BE2C (cell line): ENCODE measurements at regions not wholly inside any gene's neighbourhood (a gene's known extent, or its start where the extent isn't known, plus 50 kb on each side); places are given as distances from the start of the nearest gene placed in this dataset.

Experiments
- DNase-seq: peaks from one replicate; pipeline ENCODE4 v3.0.0-alpha.2; 2020
- H3K27me3 ChIP-seq: fragments of 250-450 bp; sonication (Bioruptor Pico); 2 replicates; pipeline ENCODE4 v1.5.1; 2020; ENCODE audit warnings: mild to moderate bottlenecking
- H3K36me3 ChIP-seq: fragments of 250-450 bp; sonication (Bioruptor Pico); 2 replicates; pipeline ENCODE4 v1.5.1; 2020; ENCODE audit warnings: mild to moderate bottlenecking
- H3K4me1 ChIP-seq: fragments of 250-450 bp; sonication (Bioruptor Pico); 2 replicates; pipeline ENCODE4 v1.5.1; 2020
- H3K4me3 ChIP-seq: 2 replicates; pipeline ENCODE4 v1.5.1; 2011; ENCODE audit warnings: low read depth, low read length
- H3K9me3 ChIP-seq: fragments of 250-450 bp; sonication (Bioruptor Pico); 2 replicates; pipeline ENCODE4 v1.5.1; 2020
- CTCF ChIP-seq: IDR thresholded peaks from 2 replicates; pipeline ENCODE4 v1.5.1; 2012; ENCODE audit warnings: mild to moderate bottlenecking, low read depth, low read length

- no peak for TF ChIP-seq CTCF
- no peak overlapping the region for H3K4me3 ChIP-seq
- no peak for DNase-seq
- peaks cover 5% of the 10 kb centered on the region; the same call in 1 of the 2 replicates for H3K4me1 ChIP-seq
- no peaks in the 10 kb centered on the region for H3K36me3 ChIP-seq
- H3K27me3 ChIP-seq: no peaks in the 10 kb centered on the region
- H3K9me3 ChIP-seq: no peaks in the 10 kb centered on the region
Observed at GRCh38 chr14:71344506-71344905, 437.2 kb downstream of the PCNX1 start.

DNA sequence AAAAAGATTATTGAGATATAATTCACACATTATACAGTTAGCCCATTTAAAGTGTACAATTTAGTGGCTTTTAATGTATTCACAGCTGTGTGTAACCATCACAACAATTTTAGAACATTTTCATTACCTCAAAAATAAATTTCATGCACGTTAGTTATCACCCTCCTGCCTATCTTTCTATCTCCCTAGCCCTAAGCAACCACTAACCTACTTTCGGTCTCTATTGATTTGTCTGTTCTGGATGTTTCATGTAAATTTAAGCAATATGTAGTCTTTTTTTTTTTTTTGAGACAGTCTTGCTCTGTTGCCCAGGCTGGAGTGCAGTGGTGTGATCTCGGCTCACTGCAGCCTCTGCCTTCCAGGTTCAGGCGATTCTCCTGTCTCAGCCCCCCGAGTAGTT, 439.4 kb downstream of the PCNX1 start:
- Histone ChIP-seq H3K9me3 (no peaks in the 10 kb centered on the region), H3K4me3 (no peak overlapping the region), H3K4me1 (no peaks in the 10 kb centered on the region), H3K36me3 (no peaks in the 10 kb centered on the region), H3K27me3 (no peaks in the 10 kb centered on the region)
- no peak for DNase-seq
- TF ChIP-seq CTCF: no peak

DNA sequence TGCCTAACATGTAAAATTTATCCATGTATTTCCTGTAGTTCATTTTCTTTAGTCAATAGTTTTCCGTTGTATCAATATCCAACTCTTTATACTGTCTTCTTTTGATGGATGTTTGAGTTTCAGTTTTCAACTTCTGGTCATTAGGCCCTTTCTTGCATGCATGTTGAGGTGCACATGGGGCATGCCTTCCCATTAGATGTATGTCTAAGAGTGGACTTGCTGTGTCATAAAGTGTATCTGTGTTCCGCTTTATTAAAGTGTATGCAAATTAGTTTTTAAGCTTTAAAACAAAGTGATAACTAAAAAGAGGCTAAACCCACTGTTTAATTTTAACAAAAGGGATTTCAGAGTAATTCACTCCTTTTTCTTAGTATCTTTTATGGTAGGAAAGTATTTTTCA, 441.1 kb downstream of the PCNX1 start:
- H3K9me3 ChIP-seq: no peaks in the 10 kb centered on the region

DNA sequence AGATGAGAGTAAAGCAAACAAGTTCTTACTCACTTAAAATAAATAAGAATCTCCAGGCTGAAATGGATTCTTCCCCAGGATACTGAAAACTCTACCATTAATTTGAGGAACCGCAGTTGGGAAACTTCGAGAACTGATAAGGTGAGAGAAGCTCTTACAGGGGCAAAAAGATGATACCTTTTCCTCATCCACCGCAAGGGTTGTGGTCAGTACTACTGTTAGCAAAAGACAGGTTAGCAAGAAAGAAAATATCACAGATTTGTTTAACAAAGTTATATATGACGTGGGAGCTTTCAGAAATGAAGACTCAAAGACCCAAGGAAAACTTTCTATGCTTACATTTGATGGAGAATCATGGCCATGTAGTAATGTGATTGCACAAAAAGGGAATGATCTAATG, 441.6 kb downstream of the PCNX1 start:
- Histone ChIP-seq H3K4me3 (no peak overlapping the region), H3K36me3 (no peaks in the 10 kb centered on the region), H3K4me1 (no peaks in the 10 kb centered on the region), H3K9me3 (no peaks in the 10 kb centered on the region), H3K27me3 (no peaks in the 10 kb centered on the region)
- no peak for DNase-seq
- no peak for TF ChIP-seq CTCF

More for the DNA sequence above, 441.1 kb downstream of the PCNX1 start:
- no peaks in the 10 kb centered on the region for H3K36me3 ChIP-seq
- H3K27me3 ChIP-seq: no peaks in the 10 kb centered on the region
- H3K4me1 ChIP-seq: no peaks in the 10 kb centered on the region
- no peak overlapping the region for H3K4me3 ChIP-seq
- DNase-seq: no peak
- no peak for TF ChIP-seq CTCF

GRCh38 chr14:71354142-71354541, 446.9 kb downstream of the PCNX1 start:
- Histone ChIP-seq H3K9me3 (no peaks in the 10 kb centered on the region), H3K36me3 (no peaks in the 10 kb centered on the region), H3K4me1 (peaks cover 9% of the 10 kb centered on the region), H3K4me3 (no peak overlapping the region), H3K27me3 (no peaks in the 10 kb centered on the region)
- no peak for DNase-seq
- TF ChIP-seq CTCF: no peak

- Histone ChIP-seq H3K9me3 (no peaks in the 10 kb centered on the region), H3K4me1 (peaks cover 9% of the 10 kb centered on the region), H3K27me3 (no peaks in the 10 kb centered on the region), H3K36me3 (no peaks in the 10 kb centered on the region), H3K4me3 (no peak overlapping the region)
- no peak for DNase-seq
- no peak for TF ChIP-seq CTCF
Observed at GRCh38 chr14:71354801-71355200, 447.5 kb downstream of the PCNX1 start.
